GM19452 (cell line): ENCODE measurements at regions not wholly inside any gene's neighbourhood (a gene's known extent, or its start where the extent isn't known, plus 50 kb on each side); places are given as distances from the start of the nearest gene placed in this dataset.
"Not testable (repeated sequence)": the region's sequence is repeated elsewhere in the genome, so short reads cannot be mapped to it uniquely, and the experiment has no call there.

Experiments
- ATAC-seq: cut with Tn5 transposase; IDR thresholded peaks from one replicate; pipeline ENCODE4 v1.9.1; 2021; ENCODE audit not compliant: unreplicated experiment

DNA sequence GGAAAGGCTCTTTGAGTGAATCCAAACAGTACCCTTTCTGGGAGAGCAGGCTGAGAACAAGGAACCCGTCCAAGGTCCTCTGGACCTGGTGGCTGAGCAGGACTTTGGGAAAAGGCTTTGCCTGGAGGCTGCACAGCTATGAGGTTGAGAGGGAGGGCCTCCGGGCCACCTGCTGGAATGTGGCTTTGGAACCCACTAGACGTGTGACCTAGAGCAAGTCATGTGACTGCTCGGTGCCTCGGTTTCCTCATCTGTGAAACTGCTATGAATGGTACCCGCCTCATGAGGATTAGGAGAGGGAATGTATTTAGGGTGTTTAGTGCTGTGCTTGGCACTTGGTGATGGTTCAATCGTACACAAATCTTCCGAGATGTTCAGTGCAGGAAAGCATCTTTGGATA, 50.4 kb downstream of the HAPSTR1 start:
- ATAC-seq, result no peak

- no peak for ATAC-seq
Observed at GRCh38 chr16:9144106-9144505, 52.7 kb downstream of the HAPSTR1 start.

DNA sequence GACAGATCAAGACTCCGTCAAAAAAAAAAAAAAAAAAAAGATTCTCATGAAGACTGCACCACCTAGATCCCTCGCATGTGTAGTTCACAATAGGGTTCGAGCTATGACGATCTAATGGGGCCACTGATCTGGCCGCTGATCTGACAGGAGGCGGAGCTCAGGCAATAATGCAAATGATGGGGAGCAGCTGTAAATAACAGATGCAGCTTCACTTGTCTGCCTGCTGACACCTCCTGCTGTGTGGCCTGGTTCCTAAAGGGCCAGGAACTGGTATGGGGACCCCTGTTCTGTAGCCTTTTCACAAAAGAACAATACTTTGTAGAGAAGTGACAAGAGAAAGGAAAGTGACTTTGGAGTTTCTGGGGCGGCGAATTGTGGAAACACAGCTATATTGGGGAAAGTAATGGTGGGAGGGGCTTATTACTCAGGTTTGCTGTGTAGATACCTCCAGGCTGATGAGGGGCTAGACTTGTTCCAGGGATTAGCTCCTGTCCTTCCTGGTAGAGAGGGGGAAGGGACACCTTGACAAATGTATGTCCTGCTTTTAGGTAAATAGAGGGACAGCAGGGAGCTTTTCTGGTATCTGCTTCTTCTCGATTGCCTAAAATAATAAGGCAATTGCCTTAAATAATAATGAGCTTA, 57.1 kb downstream of the HAPSTR1 start:
- ATAC-seq, result no peak

DNA sequence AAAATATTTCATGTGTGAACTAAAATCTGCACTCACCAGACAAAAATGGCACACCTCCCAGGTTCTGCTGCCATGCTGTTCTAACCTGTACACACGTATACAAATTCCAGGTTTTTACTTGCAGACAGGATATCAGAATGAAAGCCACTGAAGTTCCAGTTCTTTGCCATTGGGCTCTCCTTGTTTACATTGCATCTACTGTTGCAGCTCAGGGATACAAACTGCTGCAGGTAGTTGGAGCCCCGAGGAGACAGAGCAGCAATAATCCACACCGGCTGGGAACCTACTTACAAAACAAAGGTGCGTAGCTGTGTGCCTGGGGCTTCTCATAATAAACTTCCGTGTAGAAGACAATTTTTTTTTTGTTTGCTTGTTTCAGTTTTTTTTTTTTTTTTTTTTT, 59.6 kb downstream of the HAPSTR1 start:
- ATAC-seq, result no peak

- no peak for ATAC-seq
Observed at GRCh38 chr16:9151597-9151996, 60.2 kb downstream of the HAPSTR1 start.

DNA sequence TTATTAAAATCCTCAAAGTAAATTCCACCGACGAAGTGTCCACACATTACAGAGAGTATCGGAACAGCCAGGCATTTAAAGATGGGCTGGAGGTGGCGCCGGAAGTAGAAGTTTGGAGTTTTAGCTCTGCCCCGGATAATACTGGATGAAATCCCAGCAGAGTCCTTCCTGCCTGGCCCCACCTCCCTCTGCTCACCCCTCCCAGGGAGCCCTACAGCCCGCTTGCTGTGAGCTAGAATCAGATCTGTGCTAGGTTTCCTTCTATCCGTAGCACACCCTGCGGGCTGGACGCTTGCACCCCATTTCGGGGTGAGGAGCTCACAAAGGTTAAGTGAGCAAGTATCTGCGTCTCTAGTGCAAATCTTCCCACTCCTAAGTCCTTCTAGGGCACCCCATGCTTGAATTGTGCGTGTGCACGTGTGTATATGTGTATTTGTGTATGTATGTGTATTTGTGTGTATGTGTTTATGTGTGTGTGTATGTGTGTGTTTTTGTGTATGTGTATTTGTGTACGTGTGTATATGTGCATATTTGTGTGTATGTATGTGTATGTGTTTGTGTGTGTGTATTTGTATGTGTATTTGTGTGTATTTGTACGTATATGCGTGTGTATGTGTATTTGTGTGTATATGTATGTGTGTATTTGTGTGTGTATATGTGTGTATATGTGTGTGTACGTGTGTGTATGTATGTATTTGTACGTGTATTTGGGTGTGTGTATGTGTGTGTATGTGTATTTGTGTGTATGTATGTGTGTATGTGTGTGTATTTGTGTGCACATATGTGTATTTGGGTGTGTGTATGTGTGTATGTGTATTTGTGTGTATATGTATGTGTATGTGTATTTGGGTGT, 61.4 kb downstream of the HAPSTR1 start:
- ATAC-seq, result no peak

GRCh38 chr16:9153502-9153864, 62.0 kb downstream of the HAPSTR1 start:
- no peak for ATAC-seq

- ATAC-seq, result no peak
Observed at GRCh38 chr16:9154567-9155410, 63.3 kb downstream of the HAPSTR1 start.

- ATAC-seq, result no peak
Observed at GRCh38 chr16:9155871-9156270, 64.4 kb downstream of the HAPSTR1 start.

GRCh38 chr16:9159839-9160550, 68.6 kb downstream of the HAPSTR1 start:
- no peak for ATAC-seq

- no peak for ATAC-seq
Observed at GRCh38 chr16:9160551-9160911, 69.1 kb downstream of the HAPSTR1 start.

DNA sequence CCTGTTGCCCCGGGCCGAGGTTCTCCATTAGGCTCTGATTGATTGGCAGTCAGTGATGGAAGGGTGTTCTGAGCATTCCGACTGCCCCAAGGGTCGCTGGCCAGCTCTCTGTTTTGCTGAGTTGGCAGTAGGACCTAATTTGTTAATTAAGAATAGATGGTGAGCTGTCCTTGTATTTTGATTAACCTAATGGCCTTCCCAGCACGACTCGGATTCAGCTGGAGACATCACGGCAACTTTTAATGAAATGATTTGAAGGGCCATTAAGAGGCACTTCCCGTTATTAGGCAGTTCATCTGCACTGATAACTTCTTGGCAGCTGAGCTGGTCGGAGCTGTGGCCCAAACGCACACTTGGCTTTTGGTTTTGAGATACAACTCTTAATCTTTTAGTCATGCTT, 74.2 kb downstream of the HAPSTR1 start:
- ATAC-seq, result no peak

GRCh38 chr16:9166326-9166993, 75.0 kb downstream of the HAPSTR1 start:
- not testable (repeated sequence) for ATAC-seq

GRCh38 chr16:9169094-9169493, 77.7 kb downstream of the HAPSTR1 start:
- ATAC-seq, result no peak

- ATAC-seq, result no peak
Observed at GRCh38 chr16:9170470-9170869, 79.0 kb downstream of the HAPSTR1 start.

DNA sequence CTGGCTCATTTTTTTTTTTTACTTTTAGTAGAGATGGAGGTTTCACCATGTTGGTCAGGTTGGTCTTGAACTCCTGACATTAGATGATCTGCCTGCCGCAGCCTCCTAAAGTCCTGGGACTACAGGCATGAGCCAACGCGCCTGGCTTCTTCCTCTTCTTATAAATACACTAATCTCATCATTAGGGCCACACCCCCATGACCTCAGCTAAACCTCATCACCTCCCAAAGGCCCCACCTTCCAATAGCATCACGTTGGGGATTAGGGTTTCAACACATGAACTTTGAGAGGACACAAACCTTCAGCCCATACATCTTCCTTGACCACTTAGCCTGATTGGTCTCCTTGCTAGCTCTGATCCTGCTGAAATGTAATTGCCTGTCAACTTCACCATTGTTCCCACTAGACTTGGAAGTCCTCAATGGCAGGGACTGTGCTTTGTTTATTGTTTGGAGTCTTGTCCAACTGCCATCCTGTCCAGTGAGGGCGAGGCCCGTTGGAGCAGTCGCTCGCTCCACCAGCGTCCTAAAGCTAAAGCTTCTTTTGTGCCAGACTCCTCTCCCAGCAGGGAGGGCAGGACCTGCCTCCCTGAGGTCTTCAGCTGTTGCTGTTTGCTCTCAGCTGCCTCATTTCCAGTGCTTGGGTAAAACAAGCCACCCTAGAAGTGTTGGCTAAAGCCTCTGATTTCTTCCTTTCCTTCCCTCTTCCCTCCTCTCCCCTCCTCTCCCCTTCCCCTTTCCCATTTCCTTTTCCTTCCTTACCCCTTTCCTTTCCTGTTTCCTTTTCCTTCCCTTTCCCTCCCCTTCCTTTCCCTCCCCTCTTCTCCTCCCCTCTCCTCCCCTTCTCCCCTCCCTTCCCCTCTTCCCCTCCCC, 85.3 kb downstream of the HAPSTR1 start:
- no peak for ATAC-seq

- ATAC-seq, result no peak
Observed at GRCh38 chr16:9177861-9178260, 86.4 kb downstream of the HAPSTR1 start.

DNA sequence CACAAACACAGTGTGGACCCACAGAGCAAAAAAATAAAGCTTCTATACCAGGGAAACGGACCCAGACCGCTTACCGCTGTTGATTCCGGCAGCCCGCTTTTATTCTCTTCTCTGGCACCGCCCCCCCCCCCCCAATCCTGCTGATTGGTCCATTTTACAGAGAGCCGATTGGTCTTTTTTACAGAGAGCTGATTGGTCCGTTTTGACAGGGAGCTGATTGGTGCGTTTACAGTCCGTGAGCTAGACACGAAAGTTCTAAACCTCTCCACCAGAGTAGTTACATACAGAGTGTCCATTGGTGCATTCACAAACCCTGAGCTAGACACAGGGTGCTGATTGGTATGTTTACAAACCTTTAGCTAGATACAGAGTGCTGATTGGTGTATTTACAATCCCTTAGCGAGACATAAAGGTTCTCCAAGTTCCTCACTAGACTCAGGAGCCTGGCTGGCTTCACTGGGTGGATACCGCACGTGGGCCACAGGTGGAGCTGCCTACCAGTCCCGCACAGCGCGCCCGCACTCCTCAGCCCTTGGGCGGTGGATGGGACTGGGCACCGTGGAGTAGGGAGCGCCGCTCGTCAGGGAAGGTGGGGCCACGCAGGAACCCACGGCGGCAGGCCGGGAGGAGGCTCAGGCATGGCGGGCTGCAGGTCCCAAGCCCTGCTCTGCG, 92.4 kb downstream of the HAPSTR1 start:
- ATAC-seq, result no peak

DNA sequence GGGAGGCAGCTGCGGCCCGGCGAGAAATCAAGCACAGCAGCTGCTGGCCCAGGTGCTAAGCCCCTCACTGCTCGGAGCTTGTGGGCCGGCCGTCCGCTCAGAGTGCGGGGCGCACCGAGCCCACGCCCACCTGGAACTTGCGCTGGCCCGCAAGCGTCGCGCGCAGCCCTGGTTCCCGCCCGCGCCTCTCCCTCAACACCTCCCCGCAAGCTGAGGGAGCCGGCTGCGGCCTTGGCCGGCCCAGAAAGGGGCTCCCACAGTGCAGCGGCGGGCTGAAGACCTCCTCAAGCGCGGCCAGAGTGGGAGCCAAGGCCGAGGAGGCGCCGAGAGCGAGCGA, 92.9 kb downstream of the HAPSTR1 start:
- ATAC-seq, result no peak
